Esophagus squamous epithelium (tissue), 4 donors: ENCODE measurements at regions not wholly inside any gene's neighbourhood (a gene's known extent, or its start where the extent isn't known, plus 50 kb on each side); places are given as distances from the start of the nearest gene placed in this dataset.

Experiments used
- CTCF ChIP-seq, 6 experiments: fragments of 450-650 bp in 4 of 6; fragments of 200-600 bp in 2 of 6; sonication (generic) in 2 of 6; IDR thresholded peaks; one replicate each; pipeline ENCODE4 v1.5.1; 2016 to 2019; ENCODE audit warnings: antibody characterized with exemption in 6 of 6, mild to moderate bottlenecking in 4 of 6, moderate library complexity in 4 of 6
- POLR2A ChIP-seq, 4 donors: fragments of 450-650 bp; IDR thresholded peaks; one replicate each; pipeline ENCODE4 v1.6.1; 2017; ENCODE audit warnings: antibody characterized with exemption in 4 of 4, mild to moderate bottlenecking in 4 of 4, moderate library complexity in 3 of 4

- TF ChIP-seq CTCF (IDR thresholded peaks at IDR 0.05) (no peak), POLR2A (IDR thresholded peaks at IDR 0.05) (no peak)
Measured at GRCh38 chr2:116809109-116809508, 1005.4 kb upstream of the DDX18 start.
